Hematopoietic multipotent progenitor cell treated with erythropoietin and hydrocortisone succinate and interleukin-3 and kit ligand, for 17 days (in vitro differentiated cells): ENCODE measurements at regions not wholly inside any gene's neighbourhood (a gene's known extent, or its start where the extent isn't known, plus 50 kb on each side); places are given as distances from the start of the nearest gene placed in this dataset.

Source experiments
- DNase-seq: peaks from one replicate; pipeline ENCODE4 v3.0.0-alpha.2; 2015; ENCODE audit warnings: low spot score

DNA sequence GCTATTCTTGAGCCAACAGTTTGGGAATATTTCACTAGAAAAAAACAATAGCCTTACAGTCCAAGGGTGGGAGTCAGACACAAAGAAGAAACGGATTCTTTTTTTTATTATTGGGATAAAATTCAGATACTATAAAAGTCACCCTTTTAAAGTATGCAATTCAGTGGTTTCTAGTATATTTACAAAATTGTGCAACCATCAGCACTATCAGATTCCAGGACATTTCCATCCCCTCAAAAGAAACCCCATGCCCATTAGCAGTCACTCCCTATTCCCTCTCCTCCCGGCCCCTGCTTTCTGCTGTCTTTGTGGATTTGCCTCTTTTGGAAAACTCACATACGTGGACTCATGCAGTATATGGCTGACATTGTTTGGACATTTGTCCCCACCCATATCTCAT, 134.4 kb downstream of the C16orf95 start:
- no peak for DNase-seq

DNA sequence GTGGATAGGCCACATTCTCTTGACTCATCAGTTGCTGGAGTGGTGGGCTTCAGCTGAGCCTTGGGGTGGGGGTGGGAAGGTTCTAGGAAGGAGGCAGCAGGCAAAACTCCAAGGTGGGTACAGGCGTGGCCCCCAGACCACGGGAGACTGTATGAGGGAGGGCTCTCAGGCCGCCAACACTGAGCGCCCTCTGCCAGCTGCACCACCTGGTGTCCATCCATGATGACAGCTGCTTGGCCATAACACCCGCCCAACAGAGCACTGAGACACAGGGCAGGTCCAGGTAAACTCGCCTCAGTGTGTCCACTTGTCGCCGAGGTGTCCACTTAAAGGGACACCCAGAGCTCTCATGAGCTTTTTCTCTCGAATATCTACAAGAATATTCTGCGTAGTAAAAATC, 133.5 kb downstream of the C16orf95 start:
- no peak for DNase-seq

DNA sequence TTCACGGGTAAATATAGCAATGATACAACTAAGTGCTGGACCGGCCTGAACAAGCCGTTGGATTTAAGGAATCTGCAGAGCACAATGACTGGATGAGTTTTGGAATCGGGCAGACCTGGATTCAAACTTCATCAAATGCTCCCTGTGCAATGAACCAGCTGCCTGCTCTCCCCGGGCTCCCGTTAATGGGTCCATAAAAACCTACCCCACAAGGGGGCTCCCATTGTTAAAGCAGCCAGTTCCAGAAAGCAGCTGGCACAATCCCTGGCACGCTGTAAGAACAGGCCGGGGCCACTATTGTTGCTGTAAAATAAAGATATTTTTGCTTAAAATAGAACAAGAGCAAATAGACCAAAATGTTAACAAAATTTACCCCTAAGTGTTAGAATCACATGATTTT, 131.9 kb downstream of the C16orf95 start:
- no peak for DNase-seq

DNA sequence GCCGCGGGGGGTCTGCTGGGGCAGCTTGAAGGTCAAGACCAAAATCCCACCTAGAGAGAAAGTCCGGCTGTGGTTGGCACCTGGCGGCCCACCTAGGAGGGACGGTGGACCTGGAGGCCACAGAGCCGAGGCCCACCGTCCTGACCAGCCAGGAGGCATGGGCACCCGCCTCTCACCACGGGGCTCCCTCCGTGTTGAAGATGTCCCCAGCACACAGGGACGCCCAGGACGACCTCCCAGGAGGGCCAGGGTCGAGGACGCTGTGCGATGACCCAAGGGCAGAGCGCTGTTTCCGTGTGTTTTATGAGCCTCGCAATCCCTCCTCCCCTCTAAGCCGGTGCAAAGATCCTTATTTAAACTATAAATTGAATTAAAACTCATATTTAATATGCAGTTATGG, 131.2 kb downstream of the C16orf95 start:
- no peak for DNase-seq

DNA sequence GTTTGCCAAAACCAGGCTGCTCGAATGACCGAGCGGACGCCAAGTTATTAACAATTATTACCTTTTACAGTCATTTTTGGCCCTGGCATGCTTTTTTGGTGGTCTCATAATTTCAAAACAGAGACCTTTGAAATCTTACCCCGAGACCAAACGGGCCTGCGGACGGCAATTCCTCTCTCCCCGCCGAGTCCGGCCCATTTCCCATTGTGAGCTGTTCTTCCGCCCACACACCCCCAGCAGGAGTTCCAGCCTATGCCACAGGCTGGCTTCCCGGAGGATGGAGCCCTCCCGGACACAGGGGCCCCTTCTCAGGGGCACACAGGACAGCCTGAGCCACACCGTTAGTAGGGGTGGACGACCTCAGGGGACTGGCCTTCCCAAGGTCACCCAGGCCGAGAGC, 130.7 kb downstream of the C16orf95 start:
- no peak for DNase-seq

DNA sequence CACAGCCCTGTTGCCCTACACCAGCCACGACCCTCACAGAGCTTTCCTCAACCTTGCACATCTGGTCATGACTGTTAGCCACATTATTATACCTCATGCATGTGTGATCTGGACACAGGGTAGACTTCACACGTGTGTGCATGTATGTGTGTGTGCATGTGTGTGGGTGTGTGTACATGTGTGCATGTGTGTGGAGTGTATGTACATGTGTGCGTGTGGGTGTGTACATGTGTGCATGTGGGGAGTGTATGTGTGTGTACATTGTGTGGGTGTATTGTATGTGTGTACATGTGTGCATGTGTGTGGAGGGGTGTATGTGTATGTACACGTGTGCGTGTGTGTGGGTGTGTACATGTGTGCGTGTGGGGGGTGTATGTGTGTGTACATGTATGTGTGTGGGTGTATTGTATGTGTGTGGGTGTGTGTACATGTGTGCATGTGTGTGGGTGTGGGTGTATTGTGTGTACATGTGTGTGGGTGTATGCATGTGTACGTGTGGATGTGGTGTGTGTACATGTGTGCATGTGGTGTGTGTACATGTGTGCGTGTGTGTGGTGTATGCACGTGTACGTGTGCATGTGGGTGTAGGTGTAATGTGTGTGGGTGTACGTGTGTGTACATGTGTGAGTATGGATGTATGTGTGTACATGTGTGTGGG, 130.2 kb downstream of the C16orf95 start:
- no peak for DNase-seq

DNA sequence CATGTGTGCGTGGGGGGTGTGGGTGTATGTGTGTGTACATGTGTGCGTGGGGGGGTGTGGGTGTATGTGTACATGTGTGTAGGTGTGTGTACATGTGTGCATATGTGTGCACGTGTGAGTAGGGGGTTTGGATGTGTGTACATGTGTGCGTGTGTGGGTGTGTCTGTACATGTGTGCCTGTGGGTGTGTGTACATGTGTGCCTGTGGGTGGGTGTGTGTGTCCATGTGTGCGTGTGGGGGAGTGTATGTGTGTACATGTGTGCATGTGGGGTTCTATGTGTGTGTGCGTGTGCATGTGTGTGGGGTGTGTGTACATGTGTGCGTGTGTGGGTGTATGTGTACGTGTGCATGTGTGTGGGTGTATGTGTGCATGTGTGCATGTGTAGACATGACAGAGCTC, 129.1 kb downstream of the C16orf95 start:
- DNase-seq = no peak

DNA sequence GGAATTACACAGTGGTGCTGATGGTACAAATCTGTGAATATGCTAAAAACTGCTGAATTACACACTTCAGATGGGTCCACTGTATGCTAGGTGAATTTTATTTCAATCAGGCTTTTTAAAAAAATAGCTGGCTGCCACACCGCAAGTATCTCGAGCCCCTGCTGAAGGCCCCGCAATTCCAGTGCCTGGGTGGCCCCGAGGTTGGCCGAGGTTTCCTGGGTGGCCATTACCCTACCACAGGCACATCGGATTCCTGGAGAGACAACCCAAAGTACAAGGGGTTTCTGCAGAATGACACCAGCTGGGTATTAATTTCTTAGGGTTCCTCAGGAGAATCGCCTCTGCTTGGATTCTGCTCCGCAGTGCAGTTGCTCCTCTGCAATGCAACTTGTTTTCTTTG, 127.8 kb downstream of the C16orf95 start:
- no peak for DNase-seq

DNA sequence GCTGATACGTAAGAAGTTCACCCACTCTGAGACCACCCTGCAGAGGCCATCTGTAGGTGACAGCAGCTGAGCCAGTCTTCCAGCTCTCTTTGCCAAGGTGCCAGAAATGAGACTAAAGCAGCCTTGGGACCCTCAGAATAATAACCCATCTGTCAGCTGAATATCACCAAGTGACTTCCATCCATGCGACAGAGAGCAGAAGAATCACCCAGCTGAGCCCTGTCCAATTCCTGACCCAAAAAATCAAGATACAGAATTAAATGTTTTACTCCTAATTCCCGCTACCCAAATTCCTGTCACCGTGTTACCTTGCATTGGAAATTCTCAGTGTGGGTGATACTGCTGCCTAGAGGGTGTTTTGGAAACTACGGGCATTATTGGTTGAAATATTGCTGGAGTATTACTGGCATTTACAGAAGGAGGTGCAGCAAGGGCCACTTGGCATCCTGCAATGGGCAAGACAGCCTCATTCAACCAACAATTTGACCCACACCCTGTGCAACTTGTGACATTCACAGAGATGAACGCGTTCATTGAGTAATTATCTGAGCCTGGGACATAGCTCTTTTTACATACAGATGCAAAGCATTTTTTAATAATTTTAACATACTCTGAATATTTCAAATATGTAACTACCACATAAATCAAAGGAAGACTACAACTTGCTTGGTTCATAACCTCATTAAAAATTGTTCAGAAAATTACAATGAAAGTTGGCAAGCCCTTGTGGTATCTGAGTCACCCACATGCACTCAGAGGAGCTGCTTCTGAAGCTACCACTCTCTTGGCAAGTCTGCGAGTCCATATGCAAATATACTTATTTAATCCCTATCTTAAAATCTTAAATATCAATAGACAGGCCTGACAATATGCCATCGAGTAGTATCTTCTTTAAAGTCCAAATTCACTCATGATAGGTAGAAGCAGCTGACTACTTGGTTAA, 126.6 kb downstream of the C16orf95 start:
- no peak for DNase-seq

DNA sequence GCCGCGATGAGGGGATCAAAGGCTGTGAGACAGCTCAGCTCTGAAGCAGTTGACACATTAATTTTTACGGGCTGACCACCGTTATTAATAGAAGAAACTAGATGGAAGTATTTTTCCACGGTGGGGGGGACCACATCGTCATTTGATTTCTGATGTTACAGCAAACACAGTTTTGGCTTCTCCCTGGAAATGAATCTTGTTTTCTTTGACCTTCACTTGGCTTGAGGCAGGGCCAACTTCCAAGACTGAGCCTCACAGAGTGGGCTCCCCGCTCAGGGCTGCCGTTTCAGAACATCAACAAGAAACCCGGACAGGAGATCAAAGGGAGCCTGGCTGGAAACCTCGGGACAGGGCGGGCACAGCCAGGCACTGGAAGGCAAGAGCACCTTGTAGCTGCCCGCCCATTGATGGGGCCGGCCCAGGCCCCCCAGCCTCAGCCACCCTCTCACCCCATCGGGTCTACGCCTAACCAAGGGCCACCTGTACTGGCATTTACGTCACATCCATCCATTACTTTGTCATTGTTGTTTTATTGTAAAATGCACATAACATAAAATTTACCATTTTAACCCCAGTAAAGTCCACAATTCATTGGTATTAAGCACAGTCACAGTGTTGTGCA, 124.6 kb downstream of the C16orf95 start:
- no peak for DNase-seq

DNA sequence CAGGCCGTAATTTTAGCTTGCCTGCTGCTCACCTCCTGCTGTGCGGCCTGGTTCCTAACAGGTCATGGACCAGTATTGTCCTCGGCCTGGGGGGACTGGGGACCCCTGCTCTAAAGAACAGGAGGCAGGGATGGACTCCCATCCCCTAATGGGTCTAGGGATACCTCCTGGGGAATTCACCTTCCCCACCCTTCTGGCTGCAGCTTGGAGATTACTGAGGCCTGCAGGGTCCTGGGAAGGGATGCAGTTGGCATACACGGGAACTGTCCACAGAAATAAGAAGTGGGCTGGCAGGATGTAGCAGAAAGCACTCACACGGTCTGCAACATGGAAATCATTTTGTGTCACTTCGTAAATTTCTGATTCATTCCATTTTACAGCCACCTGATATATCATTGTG, 123.0 kb downstream of the C16orf95 start:
- no peak for DNase-seq

DNA sequence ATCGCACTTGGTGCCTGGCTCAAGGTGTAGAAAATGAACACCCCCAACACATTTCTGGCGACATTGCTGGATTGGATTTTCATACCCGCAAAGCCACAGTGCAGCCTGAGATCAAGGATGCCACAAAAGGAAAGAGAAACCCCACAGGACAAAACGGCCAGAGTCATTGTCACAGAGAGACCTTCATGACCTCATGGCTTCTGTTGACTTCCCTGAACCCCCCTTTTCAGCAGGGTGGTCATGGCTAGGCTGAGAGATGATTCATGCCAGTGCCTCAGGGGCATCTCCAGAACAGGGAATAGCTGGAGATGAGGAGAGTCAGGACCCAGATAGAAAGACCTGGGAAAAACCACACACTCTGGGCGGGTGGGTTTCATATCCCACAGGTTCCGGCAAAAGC, 122.0 kb downstream of the C16orf95 start:
- no peak for DNase-seq

DNA sequence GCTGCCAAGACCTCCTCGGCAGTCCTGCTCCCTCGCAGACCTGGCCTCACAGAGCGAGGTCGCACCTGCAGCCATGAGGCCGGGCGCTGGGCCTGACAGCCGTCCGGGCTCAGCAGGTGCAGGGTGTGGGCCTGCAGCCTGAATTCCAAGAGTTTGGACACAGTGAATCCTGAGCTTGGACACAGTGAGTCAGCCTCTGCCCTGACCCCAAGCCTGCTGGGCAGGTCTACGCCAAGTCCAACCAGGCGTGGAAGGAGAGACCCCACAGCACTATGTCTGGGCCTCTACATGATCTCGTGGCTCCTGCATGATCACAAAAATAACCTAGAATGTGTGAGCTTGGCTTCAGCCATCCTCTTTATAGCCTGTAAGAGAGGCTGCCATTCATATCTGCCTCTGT, 121.0 kb downstream of the C16orf95 start:
- DNase-seq = no peak

DNA sequence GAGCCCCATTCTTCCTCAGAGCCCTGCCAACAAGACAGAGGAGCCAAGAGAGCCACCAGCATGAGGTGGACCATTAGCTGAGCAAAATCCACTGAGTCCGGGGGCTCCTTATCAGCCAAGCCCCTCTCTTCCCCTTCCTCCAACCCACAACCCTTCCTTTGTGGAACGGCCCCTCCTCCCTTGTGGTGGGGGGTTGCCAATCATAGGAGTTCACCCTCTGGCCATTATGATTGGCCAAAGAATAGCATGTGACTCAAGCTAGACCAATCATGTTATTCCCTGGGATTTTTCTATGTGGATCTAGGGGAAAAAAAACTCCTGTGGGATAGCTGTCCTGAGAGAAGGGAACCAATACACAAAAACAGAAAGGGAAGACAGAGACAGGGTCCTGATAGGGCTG, 120.5 kb downstream of the C16orf95 start:
- no peak for DNase-seq

DNA sequence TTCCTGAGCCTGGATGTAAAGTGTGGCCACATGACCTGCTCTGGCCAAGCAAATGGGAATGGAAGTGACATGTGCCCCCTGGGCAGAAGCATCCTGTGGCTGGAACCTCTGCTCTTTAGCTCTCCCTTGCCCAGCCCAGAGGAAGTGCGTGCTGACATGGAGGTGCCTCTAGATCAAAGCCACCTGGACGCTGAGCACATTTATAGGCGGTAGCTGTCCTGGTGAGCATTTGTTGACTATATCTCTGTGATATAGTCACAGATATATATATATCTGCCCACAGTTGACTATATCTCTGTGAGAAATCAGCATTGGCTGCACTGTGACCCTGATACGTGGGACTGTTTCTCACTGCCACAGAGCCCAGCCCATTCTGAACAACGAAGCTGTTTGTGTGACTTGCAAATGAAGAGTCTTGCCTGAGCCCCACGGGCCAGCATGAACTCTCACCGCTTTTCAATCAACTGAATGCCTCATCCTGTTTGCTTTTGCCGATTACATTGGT, 118.8 kb downstream of the C16orf95 start:
- DNase-seq = no peak

DNA sequence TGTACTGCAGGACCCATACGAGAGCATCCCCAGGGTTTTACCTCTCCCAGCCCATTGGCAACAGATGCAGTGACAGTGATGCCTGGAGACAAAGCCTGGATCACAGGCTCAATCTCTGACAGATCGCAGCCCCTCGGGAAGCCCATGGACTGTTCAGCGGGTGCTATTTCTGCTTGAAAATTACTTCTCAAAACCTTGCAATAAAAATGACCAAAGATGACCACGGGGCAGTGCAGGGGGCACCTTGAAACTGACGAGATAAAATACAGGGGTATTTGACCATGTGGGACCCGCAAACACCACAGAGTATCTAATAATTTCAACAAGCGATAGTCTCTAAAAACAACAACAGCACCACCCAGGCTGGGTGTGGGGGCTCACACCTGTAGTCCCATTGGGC, 118.3 kb downstream of the C16orf95 start:
- DNase-seq = no peak

DNA sequence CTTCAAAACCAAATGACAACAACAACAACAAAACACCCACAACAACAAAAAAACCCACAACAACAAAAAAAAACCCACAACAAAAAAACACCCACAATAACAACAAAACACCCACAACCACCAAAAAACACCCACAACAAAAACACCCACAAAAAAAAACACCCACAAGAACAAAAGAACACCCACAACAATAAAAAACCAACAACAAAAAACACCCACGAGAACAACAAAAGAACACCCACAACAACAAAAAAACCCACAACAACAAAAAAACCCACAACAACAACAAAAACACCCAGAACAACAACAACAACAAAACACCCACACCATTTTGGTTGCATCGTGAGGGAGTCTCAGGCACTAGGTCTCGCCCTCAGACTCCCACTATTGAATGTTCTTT, 117.8 kb downstream of the C16orf95 start:
- DNase-seq = no peak

DNA sequence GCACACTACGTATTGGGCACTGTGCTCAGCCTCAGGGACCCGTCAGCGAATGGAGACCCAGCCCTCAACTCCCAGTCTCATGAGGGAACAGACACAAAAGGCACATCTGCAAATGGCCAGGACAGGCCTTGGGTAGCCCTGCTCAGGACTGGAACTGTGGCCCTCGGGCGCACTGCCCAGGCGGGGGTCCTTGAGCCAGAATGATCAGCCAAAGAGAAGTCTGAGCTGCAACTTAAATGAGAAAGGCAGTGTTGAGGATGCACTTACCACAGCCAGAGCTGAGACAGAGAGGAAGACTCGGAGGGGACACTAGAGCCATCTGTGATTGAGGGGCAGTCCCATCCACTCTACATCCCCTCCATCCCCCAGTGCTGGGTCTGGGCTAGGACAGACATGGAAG, 117.3 kb downstream of the C16orf95 start:
- no peak for DNase-seq

DNA sequence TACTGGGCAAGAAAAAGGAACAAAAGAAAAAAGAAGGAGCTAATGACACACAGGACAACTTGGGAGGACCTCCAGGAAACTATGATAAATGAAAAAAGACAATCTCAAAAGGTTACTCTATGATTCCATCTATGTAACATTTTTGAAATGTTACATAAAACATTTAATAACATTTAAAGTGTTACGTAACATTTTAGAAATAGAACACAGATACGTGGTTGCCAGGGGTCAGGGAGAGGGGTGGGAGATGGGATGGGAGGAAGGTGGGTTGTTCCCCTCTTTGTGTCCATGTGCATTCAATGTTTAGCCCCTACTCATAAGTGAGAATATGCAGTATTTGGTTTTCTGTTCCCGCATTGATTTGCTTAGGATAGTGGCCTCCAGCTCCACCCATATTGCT, 116.6 kb downstream of the C16orf95 start:
- DNase-seq = no peak

DNA sequence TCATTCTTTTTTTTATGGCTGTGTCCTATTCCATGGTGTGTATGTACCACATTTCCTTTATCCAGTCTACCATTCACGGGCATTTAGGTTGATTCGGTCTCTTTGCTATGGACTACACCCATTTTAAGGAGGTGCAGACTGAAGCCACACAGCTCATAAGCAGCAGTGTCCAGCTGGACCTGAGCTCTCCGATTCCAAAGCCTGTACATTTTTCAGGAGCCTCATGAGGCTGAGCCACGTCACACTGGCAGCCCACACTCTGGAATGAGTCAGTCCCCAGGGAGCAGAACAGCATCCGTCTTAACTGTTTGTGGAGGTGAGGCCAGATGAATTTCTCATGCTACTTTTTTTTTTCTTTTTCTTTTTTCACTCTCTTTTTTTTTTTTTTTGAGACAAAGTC, 116.1 kb downstream of the C16orf95 start:
- no peak for DNase-seq

DNA sequence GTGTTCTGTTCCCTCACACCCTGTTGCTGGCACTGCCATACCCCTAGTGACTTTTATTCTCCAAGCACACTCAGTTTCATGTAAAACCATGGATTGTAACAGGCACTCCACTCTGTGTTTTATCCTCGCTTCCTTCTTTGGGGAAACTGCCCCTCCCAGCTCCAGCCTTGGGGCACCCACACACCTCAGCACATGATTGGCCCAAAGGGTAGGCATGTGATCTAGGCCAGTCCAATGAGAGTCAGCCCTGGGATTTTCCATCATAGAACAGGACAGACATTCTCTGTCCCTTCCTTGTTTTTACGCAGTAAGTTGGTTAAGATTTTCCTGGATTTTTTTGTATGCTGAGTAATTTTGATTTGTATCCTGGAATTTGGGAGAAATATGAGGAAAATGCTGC, 115.4 kb downstream of the C16orf95 start:
- DNase-seq = no peak

DNA sequence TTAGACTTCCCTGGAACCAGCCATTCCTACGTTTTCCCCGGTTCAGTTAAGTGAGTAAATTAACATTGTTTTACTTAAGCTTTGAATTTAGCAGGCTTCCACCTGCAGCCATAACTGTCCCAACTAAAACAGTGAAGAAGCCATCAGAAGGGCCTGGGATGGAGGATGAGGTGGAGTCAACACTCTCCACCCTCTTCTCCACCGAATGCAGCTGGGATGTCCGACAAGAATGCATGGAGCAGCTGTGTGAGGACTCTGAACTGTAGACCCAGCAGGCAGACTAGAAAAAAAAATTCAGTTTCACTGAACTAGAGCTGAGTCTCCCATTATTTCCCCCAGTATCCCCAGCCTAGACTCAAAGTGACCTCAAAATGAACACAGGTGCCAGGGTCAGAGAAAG, 114.8 kb downstream of the C16orf95 start:
- DNase-seq = no peak

DNA sequence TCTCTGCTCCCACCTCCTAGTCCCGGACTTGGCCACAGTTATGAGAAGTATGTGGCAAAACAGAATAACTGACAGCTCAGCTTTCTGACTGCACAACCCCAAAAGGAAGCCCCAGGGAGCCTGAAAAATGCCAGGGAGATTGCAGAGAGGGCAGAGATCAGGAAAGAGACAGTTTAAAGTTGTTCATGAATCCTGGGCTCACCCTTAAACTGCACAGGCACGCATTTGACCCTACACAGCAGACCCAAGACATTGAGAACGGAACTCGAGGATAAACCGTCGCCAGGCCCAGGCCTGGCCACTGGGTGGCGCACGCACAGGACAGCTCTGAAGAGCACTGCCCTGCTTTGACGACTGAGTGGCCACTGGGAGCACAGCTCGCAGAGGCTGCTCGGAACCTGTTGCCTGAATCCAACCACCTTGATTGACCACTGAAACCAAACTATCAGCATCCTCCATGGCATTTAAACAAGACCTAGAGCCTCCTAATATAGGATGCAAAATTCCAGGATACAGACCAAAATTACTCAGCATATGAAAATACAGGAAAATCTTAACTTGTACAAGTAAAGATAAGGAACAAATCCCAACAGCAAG, 114.0 kb downstream of the C16orf95 start:
- DNase-seq = peak; percentile 49
